ENCODE measurements at regions not wholly inside any gene's neighbourhood (a gene's known extent, or its start where the extent isn't known, plus 50 kb on each side); places are given as distances from the start of the nearest gene placed in this dataset.

- FAIRE-seq (no peak), DNase-seq (ENCODE audit: insufficient read length, low spot score) (no peak)
- no peak for TF ChIP-seq CTCF (IDR thresholded peaks at IDR 0.05; ENCODE audit: insufficient read depth, missing control alignments)
These were observed 253.7 kb downstream of the PDHA2 start for GRCh38 chr4:96093563-96093962.

GRCh38 chr4:96094183-96094582, 254.3 kb downstream of the PDHA2 start:
- DNase-seq (ENCODE audit: insufficient read length, low spot score) (no peak), FAIRE-seq (no peak)
- TF ChIP-seq CTCF (IDR thresholded peaks at IDR 0.05; ENCODE audit: insufficient read depth, missing control alignments): no peak

GRCh38 chr4:96097040-96097607, 257.2 kb downstream of the PDHA2 start:
- TF ChIP-seq CTCF (IDR thresholded peaks at IDR 0.05; ENCODE audit: insufficient read depth, missing control alignments): no peak
- FAIRE-seq (no peak), DNase-seq (ENCODE audit: insufficient read length, low spot score) (no peak)

GRCh38 chr4:96097693-96098092, 257.8 kb downstream of the PDHA2 start:
- no peak for FAIRE-seq
- no peak for TF ChIP-seq CTCF (IDR thresholded peaks at IDR 0.05; ENCODE audit: insufficient read depth, missing control alignments)
- no peak for DNase-seq (ENCODE audit: insufficient read length, low spot score)

- FAIRE-seq (no peak), DNase-seq (ENCODE audit: insufficient read length, low spot score) (no peak)
- TF ChIP-seq CTCF (IDR thresholded peaks at IDR 0.05; ENCODE audit: insufficient read depth, missing control alignments): no peak
These were observed 259.1 kb downstream of the PDHA2 start for GRCh38 chr4:96099031-96099430.

GRCh38 chr4:96102541-96103026, 262.7 kb downstream of the PDHA2 start:
- DNase-seq (ENCODE audit: insufficient read length, low spot score): no peak
- FAIRE-seq: no peak
- TF ChIP-seq CTCF (IDR thresholded peaks at IDR 0.05; ENCODE audit: insufficient read depth, missing control alignments): no peak

- no peak for FAIRE-seq
- no peak for TF ChIP-seq CTCF (IDR thresholded peaks at IDR 0.05; ENCODE audit: insufficient read depth, missing control alignments)
- no peak for DNase-seq (ENCODE audit: insufficient read length, low spot score)
These were observed 263.2 kb downstream of the PDHA2 start for GRCh38 chr4:96103086-96103485.
